AG09319 (cell line): ENCODE measurements at regions not wholly inside any gene's neighbourhood (a gene's known extent, or its start where the extent isn't known, plus 50 kb on each side); places are given as distances from the start of the nearest gene placed in this dataset.

Experiments used
- DNase-seq: peaks from one replicate; pipeline ENCODE4 v3.0.0-alpha.2; 2010; ENCODE audit warnings: low read depth; ENCODE audit errors: extremely low read depth
- CTCF ChIP-seq: IDR thresholded peaks from 2 replicates; pipeline ENCODE4 v1.5.1; 2011; ENCODE audit warnings: low read depth, mild to moderate bottlenecking, inconsistent platforms, low read length, moderate library complexity

GRCh38 chr1:221337106-221337505 is 404.8 kb downstream of the DUSP10 start:
- DNase-seq, result no peak
- TF ChIP-seq CTCF, result no peak

- TF ChIP-seq CTCF, result no peak
Measured at GRCh38 chr1:221343136-221343535, 398.8 kb downstream of the DUSP10 start.

GRCh38 chr1:221343607-221344006 is 398.3 kb downstream of the DUSP10 start:
- TF ChIP-seq CTCF, result no peak
- no peak for DNase-seq

More at GRCh38 chr1:221343136-221343535, 398.8 kb downstream of the DUSP10 start:
- no peak for DNase-seq

DNA sequence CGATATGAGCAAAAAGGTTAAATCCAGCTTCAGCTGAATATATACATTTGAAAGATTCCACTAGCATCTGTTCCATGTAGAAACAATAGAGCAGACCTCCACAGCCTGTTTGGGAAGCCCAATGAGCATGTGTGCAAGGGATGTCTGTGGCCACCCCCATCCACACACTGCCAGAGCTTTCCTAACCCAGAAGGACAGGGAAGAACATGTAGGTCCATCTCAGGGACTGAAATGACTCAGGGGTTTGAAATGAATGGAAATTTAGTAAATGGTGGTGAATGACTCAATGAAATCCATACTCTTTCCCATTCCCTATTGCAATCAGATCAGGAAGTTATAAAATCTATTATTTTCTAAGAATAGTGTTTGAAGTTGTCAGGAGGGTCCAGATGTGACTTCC is 397.2 kb downstream of the DUSP10 start:
- DNase-seq, result no peak
- TF ChIP-seq CTCF, result no peak

GRCh38 chr1:221347706-221348105 is 394.2 kb downstream of the DUSP10 start:
- no peak for TF ChIP-seq CTCF
- no peak for DNase-seq

DNA sequence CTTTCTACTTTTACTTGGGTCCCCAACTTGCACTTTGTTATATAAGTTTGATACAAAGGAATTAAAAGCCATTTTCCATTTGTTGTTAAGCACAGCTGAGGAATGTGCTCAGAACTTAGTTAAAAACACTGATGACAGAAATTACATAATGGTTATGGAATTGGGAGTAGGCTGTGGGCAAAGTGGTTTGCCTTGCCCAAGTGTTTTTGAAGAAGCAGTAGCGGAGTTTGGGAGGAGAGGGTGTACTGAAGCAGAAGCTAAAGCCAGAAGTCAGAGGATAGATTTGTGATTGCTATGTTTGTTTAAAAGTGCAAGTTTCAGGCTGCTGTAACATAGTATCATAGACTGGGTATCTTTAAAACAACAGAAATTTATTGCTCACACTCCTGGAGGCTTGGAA is 391.8 kb downstream of the DUSP10 start:
- DNase-seq, result no peak
- TF ChIP-seq CTCF, result no peak

DNA sequence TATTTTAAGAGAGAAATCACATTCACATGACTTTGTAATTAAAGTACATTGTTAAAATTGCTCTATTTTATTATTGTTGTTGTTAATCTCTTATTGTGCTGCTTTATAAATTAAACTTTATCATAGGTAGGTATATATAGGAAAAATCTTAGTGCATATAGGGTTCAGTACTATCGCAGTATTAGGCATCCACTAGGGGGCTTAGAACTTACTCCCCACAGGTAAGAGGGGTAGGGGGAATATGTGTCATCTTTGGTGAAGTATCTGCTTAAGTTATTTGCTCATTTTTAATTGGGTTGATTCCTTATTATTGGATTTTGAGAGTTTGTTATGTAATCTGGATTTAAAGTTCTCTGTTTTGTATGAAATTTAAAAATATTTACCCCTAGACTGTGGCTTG is 385.2 kb downstream of the DUSP10 start:
- DNase-seq, result no peak
- no peak for TF ChIP-seq CTCF

- TF ChIP-seq CTCF, result no peak
- no peak for DNase-seq
Measured at GRCh38 chr1:221363039-221363438, 378.9 kb downstream of the DUSP10 start.
